GM23248 (cell line): ENCODE measurements at regions not wholly inside any gene's neighbourhood (a gene's known extent, or its start where the extent isn't known, plus 50 kb on each side); places are given as distances from the start of the nearest gene placed in this dataset.

ENCODE experiments used
- DNase-seq: peaks from one replicate; pipeline ENCODE4 v3.0.0-alpha.2; 2015
- H2AFZ ChIP-seq: fragments of 200-600 bp; sonication (generic); 2 replicates; pipeline ENCODE4 v1.6.1; 2016; ENCODE audit warnings: antibody characterized with exemption
- H3F3A ChIP-seq: fragments of 200-600 bp; sonication (generic); 2 replicates; pipeline ENCODE4 v1.6.1; 2016; ENCODE audit warnings: mild to moderate bottlenecking, antibody characterized with exemption, mixed run types; ENCODE audit not compliant: insufficient read depth
- H3K27ac ChIP-seq: fragments of 200-600 bp; sonication (generic); 2 replicates; pipeline ENCODE4 v1.5.1; 2016; ENCODE audit warnings: mild to moderate bottlenecking
- H3K27me3 ChIP-seq: fragments of 200-600 bp; sonication (generic); replicated peaks from 2 replicates; pipeline ENCODE4 v1.6.1; 2016; ENCODE audit warnings: mild to moderate bottlenecking; ENCODE audit not compliant: insufficient read depth
- H3K36me3 ChIP-seq: fragments of 200-600 bp; sonication (generic); 2 replicates; pipeline ENCODE4 v1.6.1; 2016; ENCODE audit warnings: low read depth, mild to moderate bottlenecking
- H3K4me1 ChIP-seq: fragments of 200-600 bp; sonication (generic); 2 replicates; pipeline ENCODE4 v1.6.1; 2016; ENCODE audit warnings: mild to moderate bottlenecking; ENCODE audit not compliant: insufficient read depth
- H3K4me2 ChIP-seq: fragments of 200-600 bp; sonication (generic); one replicate; pipeline ENCODE4 v1.6.1; 2016; ENCODE audit warnings: mild to moderate bottlenecking; ENCODE audit not compliant: unreplicated experiment
- H3K4me3 ChIP-seq: fragments of 200-600 bp; sonication (generic); 2 replicates; pipeline ENCODE4 v1.5.1; 2016; ENCODE audit warnings: mild to moderate bottlenecking
- H3K79me2 ChIP-seq: fragments of 200-600 bp; sonication (generic); 2 replicates; pipeline ENCODE4 v1.6.1; 2016; ENCODE audit warnings: mild to moderate bottlenecking; ENCODE audit not compliant: insufficient read depth
- H3K9ac ChIP-seq: fragments of 200-600 bp; sonication (generic); 2 replicates; pipeline ENCODE4 v1.6.1; 2016; ENCODE audit warnings: mild to moderate bottlenecking
- H3K9me2 ChIP-seq: fragments of 200-600 bp; sonication (generic); 2 replicates; pipeline ENCODE4 v1.6.1; 2016; ENCODE audit warnings: mixed run types, mild to moderate bottlenecking, moderate library complexity; ENCODE audit not compliant: insufficient read depth
- H3K9me3 ChIP-seq: fragments of 200-600 bp; sonication (generic); one replicate; pipeline ENCODE4 v1.6.1; 2017; ENCODE audit warnings: low read depth
- H4K20me1 ChIP-seq: fragments of 200-600 bp; sonication (generic); 2 replicates; pipeline ENCODE4 v1.6.0; 2016; ENCODE audit not compliant: insufficient read depth
- EZH2 ChIP-seq: fragments of 200-600 bp; sonication (generic); IDR thresholded peaks from 2 replicates; pipeline ENCODE4 v1.6.1; 2018; ENCODE audit warnings: antibody characterized with exemption, mild to moderate bottlenecking; ENCODE audit not compliant: insufficient read depth, poor library complexity, severe bottlenecking
- EZH2phosphoT487 ChIP-seq: fragments of 200-600 bp; sonication (generic); IDR thresholded peaks from 2 replicates; pipeline ENCODE4 v1.6.1; 2018; ENCODE audit warnings: antibody characterized with exemption, moderate library complexity, mild to moderate bottlenecking, low read depth; ENCODE audit not compliant: insufficient read depth
- WGBS, 2 experiments: methylation state at CpG; one replicate each; pipeline ENCODE4 v1.1.6; 2015 to 2017; ENCODE audit warnings: low lambda C conversion rate in 2 of 2, low coverage in 1 of 2; ENCODE audit errors: missing lambda C conversion rate in 2 of 2; 5-methylcytosine and 5-hydroxymethylcytosine counted together
- in situ Hi-C: fragments of 300-500 bp; cut with MboI; formaldehyde crosslinking; loops from 2 replicates; pipeline ENCODE4 v1.15.0; 2020

GRCh38 chrY:8064500-8064899 is 1152.9 kb upstream of the AMELY start:
- Histone ChIP-seq H3K79me2 (no peaks in the 10 kb centered on the region), H3K9ac (no peak overlapping the region), H3K27me3 (no peaks in the 10 kb centered on the region), H3K4me3 (no peak overlapping the region), H3K4me1 (no peaks in the 10 kb centered on the region), H3K9me2 (no peaks in the 10 kb centered on the region), H2AFZ (no peak overlapping the region), H3K27ac (no peak overlapping the region), H3F3A (no peaks in the 10 kb centered on the region), H3K36me3 (no peaks in the 10 kb centered on the region), H3K4me2 (no peak overlapping the region), H4K20me1 (no peaks in the 10 kb centered on the region), H3K9me3 (no peaks in the 10 kb centered on the region)
- TF ChIP-seq EZH2phosphoT487 (no peak), EZH2 (no peak)
- WGBS, 2 experiments, result 61 to 67% methylated on average over 3 to 4 of the region's 4 CpGs
- in situ Hi-C loops, result no loop called here
- no peak for DNase-seq

- TF ChIP-seq EZH2, result no peak
- WGBS, 2 experiments, result 96 to 100% methylated on average over 2 of the region's 2 CpGs
- H3F3A ChIP-seq, result no peaks in the 10 kb centered on the region
- no peaks in the 10 kb centered on the region for H3K79me2 ChIP-seq
- no peak for DNase-seq
- H3K4me2 ChIP-seq, result no peak overlapping the region
- no peaks in the 10 kb centered on the region for H3K36me3 ChIP-seq
- in situ Hi-C loops, result no loop called here
- no peaks in the 10 kb centered on the region for H4K20me1 ChIP-seq
- no peak overlapping the region for H3K27ac ChIP-seq
- no peaks in the 10 kb centered on the region for H3K4me1 ChIP-seq
- no peak overlapping the region for H2AFZ ChIP-seq
- H3K9me3 ChIP-seq, result no peaks in the 10 kb centered on the region
- no peaks in the 10 kb centered on the region for H3K9me2 ChIP-seq
- H3K4me3 ChIP-seq, result no peak overlapping the region
- H3K9ac ChIP-seq, result no peak overlapping the region
- no peaks in the 10 kb centered on the region for H3K27me3 ChIP-seq
Measured at GRCh38 chrY:8063973-8064372, 1152.4 kb upstream of the AMELY start.

- Histone ChIP-seq H3K27ac (no peak overlapping the region), H2AFZ (no peak overlapping the region), H3F3A (no peaks in the 10 kb centered on the region), H3K9ac (no peak overlapping the region), H3K4me3 (no peak overlapping the region), H3K27me3 (no peaks in the 10 kb centered on the region), H3K9me2 (no peaks in the 10 kb centered on the region), H3K4me2 (no peak overlapping the region), H3K79me2 (no peaks in the 10 kb centered on the region), H3K36me3 (no peaks in the 10 kb centered on the region), H3K4me1 (no peaks in the 10 kb centered on the region), H3K9me3 (no peaks in the 10 kb centered on the region), H4K20me1 (no peaks in the 10 kb centered on the region)
- peak; percentile 20 for DNase-seq
- 67 to 81% methylated on average over 2 of the region's 2 CpGs for WGBS, 2 experiments
- TF ChIP-seq EZH2phosphoT487 (no peak), EZH2 (no peak)
- in situ Hi-C loops, result no loop called here
Measured at GRCh38 chrY:8058613-8059012, 1147.1 kb upstream of the AMELY start.

GRCh38 chrY:8051340-8051739 is 1139.8 kb upstream of the AMELY start:
- Histone ChIP-seq H3K27me3 (no peaks in the 10 kb centered on the region), H3F3A (no peaks in the 10 kb centered on the region), H3K4me3 (no peak overlapping the region), H3K36me3 (no peaks in the 10 kb centered on the region), H3K27ac (no peak overlapping the region), H3K79me2 (no peaks in the 10 kb centered on the region), H4K20me1 (no peaks in the 10 kb centered on the region), H3K9me2 (no peaks in the 10 kb centered on the region), H3K4me2 (no peak overlapping the region), H2AFZ (no peak overlapping the region), H3K9me3 (no peaks in the 10 kb centered on the region), H3K4me1 (no peaks in the 10 kb centered on the region), H3K9ac (no peak overlapping the region)
- no peak for DNase-seq
- in situ Hi-C loops, result no loop called here
- no peak for TF ChIP-seq EZH2phosphoT487
- no peak for TF ChIP-seq EZH2
- 80 to 100% methylated on average over 1 of the region's 1 CpG for WGBS, 2 experiments

- H3F3A ChIP-seq, result no peaks in the 10 kb centered on the region
- DNase-seq, result no peak
- H3K9ac ChIP-seq, result no peak overlapping the region
- no peaks in the 10 kb centered on the region for H4K20me1 ChIP-seq
- H3K27me3 ChIP-seq, result no peaks in the 10 kb centered on the region
- in situ Hi-C loops, result no loop called here
- H3K27ac ChIP-seq, result no peak overlapping the region
- no peak overlapping the region for H2AFZ ChIP-seq
- H3K9me3 ChIP-seq, result no peaks in the 10 kb centered on the region
- H3K79me2 ChIP-seq, result no peaks in the 10 kb centered on the region
- H3K4me3 ChIP-seq, result no peak overlapping the region
- no peaks in the 10 kb centered on the region for H3K4me1 ChIP-seq
- 82 to 100% methylated on average over 1 of the region's 1 CpG for WGBS, 2 experiments
- H3K9me2 ChIP-seq, result no peaks in the 10 kb centered on the region
- no peak overlapping the region for H3K4me2 ChIP-seq
- H3K36me3 ChIP-seq, result no peaks in the 10 kb centered on the region
- TF ChIP-seq EZH2phosphoT487 (no peak), EZH2 (no peak)
Measured at GRCh38 chrY:8041238-8041637, 1129.7 kb upstream of the AMELY start.
